ENCODE measurements at regions not wholly inside any gene's neighbourhood (a gene's known extent, or its start where the extent isn't known, plus 50 kb on each side); places are given as distances from the start of the nearest gene placed in this dataset.

GRCh38 chr13:105311094-105311493, 1224.4 kb downstream of the EFNB2 start:
- in situ Hi-C loops (cut with HindIII; ENCODE audit: low sequenced_read_pairs) = no loop called here

- in situ Hi-C loops (cut with HindIII; ENCODE audit: low sequenced_read_pairs) = loop anchor here (10.0 kb wide), 1 partner anchor 73 kb away; no protein-coding TSS in a partner anchor
These were observed 1227.7 kb downstream of the EFNB2 start for GRCh38 chr13:105307776-105308175.

- in situ Hi-C loops (cut with HindIII; ENCODE audit: low sequenced_read_pairs) = no loop called here
These were observed 1237.6 kb downstream of the EFNB2 start for GRCh38 chr13:105297839-105298238.

- in situ Hi-C loops (cut with HindIII; ENCODE audit: low sequenced_read_pairs) = no loop called here
These were observed 1243.5 kb downstream of the EFNB2 start for GRCh38 chr13:105291987-105292386.

- in situ Hi-C loops (cut with HindIII; ENCODE audit: low sequenced_read_pairs) = no loop called here
These were observed 1244.9 kb downstream of the EFNB2 start for GRCh38 chr13:105290596-105290995.

GRCh38 chr13:105285526-105285925, 1249.9 kb downstream of the EFNB2 start:
- in situ Hi-C loops (cut with HindIII; ENCODE audit: low sequenced_read_pairs) = no loop called here

- in situ Hi-C loops (cut with HindIII; ENCODE audit: low sequenced_read_pairs) = no loop called here
These were observed 1252.8 kb downstream of the EFNB2 start for GRCh38 chr13:105282406-105283285.

GRCh38 chr13:105278943-105279381, 1256.5 kb downstream of the EFNB2 start:
- in situ Hi-C loops (cut with HindIII; ENCODE audit: low sequenced_read_pairs) = no loop called here

GRCh38 chr13:105276571-105276970, 1258.9 kb downstream of the EFNB2 start:
- in situ Hi-C loops (cut with HindIII; ENCODE audit: low sequenced_read_pairs) = no loop called here

- in situ Hi-C loops (cut with HindIII; ENCODE audit: low sequenced_read_pairs) = no loop called here
These were observed 1261.7 kb downstream of the EFNB2 start for GRCh38 chr13:105273665-105274222.

- in situ Hi-C loops (cut with HindIII; ENCODE audit: low sequenced_read_pairs) = no loop called here
These were observed 1262.5 kb downstream of the EFNB2 start for GRCh38 chr13:105272660-105273631.

GRCh38 chr13:105266615-105267014, 1268.8 kb downstream of the EFNB2 start:
- in situ Hi-C loops (cut with HindIII; ENCODE audit: low sequenced_read_pairs) = no loop called here

- in situ Hi-C loops (cut with HindIII; ENCODE audit: low sequenced_read_pairs) = no loop called here
These were observed 1272.9 kb downstream of the EFNB2 start for GRCh38 chr13:105262579-105262978.

- in situ Hi-C loops (cut with HindIII; ENCODE audit: low sequenced_read_pairs) = no loop called here
These were observed 1276.0 kb downstream of the EFNB2 start for GRCh38 chr13:105259426-105259825.

GRCh38 chr13:105255472-105255871, 1280.0 kb downstream of the EFNB2 start:
- in situ Hi-C loops (cut with HindIII; ENCODE audit: low sequenced_read_pairs) = no loop called here

- in situ Hi-C loops (cut with HindIII; ENCODE audit: low sequenced_read_pairs) = no loop called here
These were observed 1284.2 kb downstream of the EFNB2 start for GRCh38 chr13:105251293-105251692.

GRCh38 chr13:105247830-105248229, 1287.6 kb downstream of the EFNB2 start:
- in situ Hi-C loops (cut with HindIII; ENCODE audit: low sequenced_read_pairs) = no loop called here

- in situ Hi-C loops (cut with HindIII; ENCODE audit: low sequenced_read_pairs) = no loop called here
These were observed 1295.1 kb downstream of the EFNB2 start for GRCh38 chr13:105240371-105240770.

- in situ Hi-C loops (cut with HindIII; ENCODE audit: low sequenced_read_pairs) = loop anchor here (10.0 kb wide), 1 partner anchor 72 kb away; no protein-coding TSS in a partner anchor
These were observed 1303.0 kb downstream of the EFNB2 start for GRCh38 chr13:105232439-105232838.

- in situ Hi-C loops (cut with HindIII; ENCODE audit: low sequenced_read_pairs) = loop anchor here (10.0 kb wide), 1 partner anchor 73 kb away; no protein-coding TSS in a partner anchor
These were observed 1303.5 kb downstream of the EFNB2 start for GRCh38 chr13:105232006-105232405.

- in situ Hi-C loops (cut with HindIII; ENCODE audit: low sequenced_read_pairs) = loop anchor here (10.0 kb wide), 1 partner anchor 73 kb away; no protein-coding TSS in a partner anchor
These were observed 1303.9 kb downstream of the EFNB2 start for GRCh38 chr13:105231579-105231978.

Measured in DLD1 (cell line).